Tibial nerve (tissue), 4 donors: ENCODE measurements at regions not wholly inside any gene's neighbourhood (a gene's known extent, or its start where the extent isn't known, plus 50 kb on each side); places are given as distances from the start of the nearest gene placed in this dataset.

Source experiments
- CTCF ChIP-seq, 5 experiments: fragments of 200-600 bp in 3 of 5; fragments of 450-650 bp in 2 of 5; sonication (generic) in 3 of 5; IDR thresholded peaks; one replicate each; pipeline ENCODE4 v1.5.1; 2016 to 2019; ENCODE audit warnings: antibody characterized with exemption in 5 of 5, mild to moderate bottlenecking in 3 of 5, moderate library complexity in 2 of 5
- EP300 ChIP-seq, 2 donors: sonication (generic); formaldehyde crosslinking; IDR thresholded peaks; one replicate each; pipeline ENCODE4 v1.6.1; 2017; ENCODE audit warnings: antibody characterized with exemption in 2 of 2, mild to moderate bottlenecking in 1 of 2
- POLR2A ChIP-seq, 2 donors: fragments of 450-650 bp; IDR thresholded peaks; one replicate each; pipeline ENCODE4 v1.6.1; 2017; ENCODE audit warnings: antibody characterized with exemption in 2 of 2, mild to moderate bottlenecking in 2 of 2, moderate library complexity in 2 of 2

GRCh38 chr12:88994971-88995370 is 357.3 kb downstream of the DUSP6 start:
- TF ChIP-seq CTCF (IDR thresholded peaks at IDR 0.05) (no peak), POLR2A (IDR thresholded peaks at IDR 0.05) (no peak), EP300 (IDR thresholded peaks at IDR 0.05) (no peak)
